PC-3 (cell line): ENCODE measurements at regions not wholly inside any gene's neighbourhood (a gene's known extent, or its start where the extent isn't known, plus 50 kb on each side); places are given as distances from the start of the nearest gene placed in this dataset.
A peak's percentile ranks its signal among the peaks of the same experiment; 100 is the strongest.

Experiments used
- ATAC-seq: fragments of 200-7000 bp; cut with Tn5 transposase; 2 replicates; pipeline ENCODE4 v1.9.1; 2020; ENCODE audit warnings: mild to moderate bottlenecking, moderate library complexity
- BruUV-seq: library from RNA; stranded (reverse); fragments of 400-500 nt; replicated peaks from 2 replicates; lab custom pipeline; 2021; lab: Mats Ljungman, UMichigan
- CTCF ChIA-PET: fragments of 300-600 bp; sonication (Branson Sonifier 250); formaldehyde crosslinking; loops from one replicate; lab custom pipeline; 2022; ENCODE audit warnings: antibody characterized with exemption; lab: Charles Lee
- POLR2A ChIA-PET: fragments of 300-600 bp; sonication (Branson Sonifier 250); formaldehyde crosslinking; loops from one replicate; lab custom pipeline; 2022; ENCODE audit warnings: antibody characterized with exemption; ENCODE audit not compliant: unreplicated experiment; lab: Charles Lee
- DNase-seq: peaks from one replicate; pipeline ENCODE4 v3.0.0-alpha.2; 2015
- H2AFZ ChIP-seq: fragments of 300-600 bp; sonication (generic); 2 replicates; pipeline ENCODE4 v1.6.0; 2016; ENCODE audit warnings: antibody characterized with exemption, low read length
- H3F3A ChIP-seq: fragments of 300-600 bp; sonication (generic); one replicate; pipeline ENCODE4 v1.6.0; 2017; ENCODE audit warnings: antibody characterized with exemption, low read length, control low read depth, mild to moderate bottlenecking; ENCODE audit not compliant: unreplicated experiment
- H3K27ac ChIP-seq: fragments of 300-600 bp; sonication (generic); 2 replicates; pipeline ENCODE4 v1.5.1; 2016; ENCODE audit warnings: mild to moderate bottlenecking, low read length
- H3K27me3 ChIP-seq: fragments of 300-600 bp; sonication (generic); 2 replicates; pipeline ENCODE4 v1.6.1; 2016; ENCODE audit warnings: low read length, mixed read lengths
- H3K36me3 ChIP-seq: fragments of 300-600 bp; sonication (generic); 2 replicates; pipeline ENCODE4 v1.6.1; 2016; ENCODE audit warnings: low read depth, mixed run types, low read length, mixed read lengths
- H3K4me1 ChIP-seq: fragments of 300-600 bp; sonication (generic); 2 replicates; pipeline ENCODE4 v1.5.1; 2016; ENCODE audit warnings: low read length; ENCODE audit not compliant: insufficient read depth
- H3K4me2 ChIP-seq: fragments of 300-600 bp; sonication (generic); 2 replicates; pipeline ENCODE4 v1.6.0; 2016; ENCODE audit warnings: low read length
- H3K4me3 ChIP-seq: fragments of 300-600 bp; sonication (generic); 2 replicates; pipeline ENCODE4 v1.5.1; 2016; ENCODE audit warnings: mild to moderate bottlenecking, low read length, mixed read lengths
- H3K79me2 ChIP-seq: fragments of 300-600 bp; sonication (generic); 2 replicates; pipeline ENCODE4 v1.6.1; 2017; ENCODE audit warnings: low read length, mixed read lengths
- H3K9ac ChIP-seq: fragments of 300-600 bp; sonication (generic); 2 replicates; pipeline ENCODE4 v1.6.0; 2016; ENCODE audit warnings: mild to moderate bottlenecking, low read length
- H3K9me2 ChIP-seq: fragments of 300-600 bp; sonication (generic); replicated peaks from 2 replicates; pipeline ENCODE4 v1.6.1; 2016; ENCODE audit warnings: mixed run types, low read length, mixed read lengths
- H3K9me3 ChIP-seq: fragments of 300-600 bp; sonication (generic); 2 replicates; pipeline ENCODE4 v1.6.1; 2016; ENCODE audit warnings: low read length, mixed read lengths
- H4K20me1 ChIP-seq: fragments of 300-600 bp; sonication (generic); 2 replicates; pipeline ENCODE4 v1.6.1; 2016; ENCODE audit warnings: low read length, mixed read lengths
- CTCF ChIP-seq: fragments of 300-600 bp; sonication (generic); conservative IDR thresholded peaks from 2 replicates; pipeline ENCODE4 v1.5.1; 2017; ENCODE audit warnings: antibody characterized with exemption, low read depth, mild to moderate bottlenecking, low read length
- EZH2 ChIP-seq: fragments of 300-600 bp; sonication (generic); IDR thresholded peaks from one replicate; pipeline ENCODE4 v1.6.1; 2017; ENCODE audit warnings: antibody characterized with exemption, mild to moderate bottlenecking, low read length; ENCODE audit not compliant: unreplicated experiment
- EZH2phosphoT487 ChIP-seq: fragments of 300-600 bp; sonication (generic); IDR thresholded peaks from 2 replicates; pipeline ENCODE4 v1.6.1; 2018; ENCODE audit warnings: mild to moderate bottlenecking, antibody characterized with exemption, low read length, borderline replicate concordance
- intact Hi-C: fragments of 100-400 bp; cut with micrococcal nuclease; formaldehyde crosslinking; loops from 2 replicates; pipeline ENCODE4 v1.9.0; 2023

DNA sequence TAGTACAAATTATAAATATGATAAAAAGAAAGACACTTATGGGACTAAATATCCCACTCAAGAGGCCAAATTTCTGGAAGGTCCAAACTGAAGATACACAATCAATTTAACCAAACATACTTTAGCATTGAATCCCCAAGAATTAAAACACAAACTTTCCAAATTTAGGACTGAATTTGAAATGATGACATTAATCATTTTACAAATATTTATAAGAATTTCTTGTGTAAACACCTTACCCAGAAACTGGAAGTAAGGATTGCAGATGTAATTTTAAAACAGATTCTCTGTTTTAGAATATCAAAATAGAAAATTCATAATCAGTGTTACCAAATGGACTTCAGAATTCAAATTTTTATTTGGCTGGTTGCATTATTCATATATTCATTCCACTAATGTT is 588.2 kb upstream of the KCND2 start:
- peak overlapping the region; percentile 11 for H3K4me2 ChIP-seq
- no peak overlapping the region for H3K4me3 ChIP-seq
- ATAC-seq (peak; percentile 71), DNase-seq (peak; percentile 36)
- no TSS peak for BruUV-seq
- H4K20me1 ChIP-seq: no peaks in the 10 kb centered on the region
- peaks cover 17% of the 10 kb centered on the region for H3K4me1 ChIP-seq
- POLR2A ChIA-PET: no interaction called here
- intact Hi-C loops: no loop called here
- no peaks in the 10 kb centered on the region for H3K36me3 ChIP-seq
- TF ChIP-seq CTCF: no peak
- no peak for TF ChIP-seq EZH2
- H3K9ac ChIP-seq: no peak overlapping the region
- CTCF ChIA-PET: no interaction called here
- no peaks in the 10 kb centered on the region for H3K9me2 ChIP-seq
- no peaks in the 10 kb centered on the region for H3K9me3 ChIP-seq
- no peak overlapping the region for H3K27ac ChIP-seq
- H3K79me2 ChIP-seq: no peaks in the 10 kb centered on the region
- H3F3A ChIP-seq: no peaks in the 10 kb centered on the region
- H2AFZ ChIP-seq: no peak overlapping the region
- H3K27me3 ChIP-seq: no peaks in the 10 kb centered on the region

- no peak overlapping the region for H3K4me2 ChIP-seq
- H3K27ac ChIP-seq: no peak overlapping the region
- intact Hi-C loops: no loop called here
- BruUV-seq: no TSS peak
- H3K9ac ChIP-seq: no peak overlapping the region
- no peaks in the 10 kb centered on the region for H3K79me2 ChIP-seq
- no peaks in the 10 kb centered on the region for H3K9me3 ChIP-seq
- no peaks in the 10 kb centered on the region for H3K36me3 ChIP-seq
- H3K4me3 ChIP-seq: no peak overlapping the region
- H4K20me1 ChIP-seq: no peaks in the 10 kb centered on the region
- peaks cover 17% of the 10 kb centered on the region for H3K4me1 ChIP-seq
- DNase-seq (no peak), ATAC-seq (no peak)
- no peaks in the 10 kb centered on the region for H3F3A ChIP-seq
- ChIA-PET CTCF (no interaction called here), POLR2A (no interaction called here)
- H3K9me2 ChIP-seq: no peaks in the 10 kb centered on the region
- TF ChIP-seq EZH2 (no peak), CTCF (no peak), EZH2phosphoT487 (no peak)
- no peaks in the 10 kb centered on the region for H3K27me3 ChIP-seq
- no peak overlapping the region for H2AFZ ChIP-seq
Measured at GRCh38 chr7:119685906-119686305, 587.1 kb upstream of the KCND2 start.

DNA sequence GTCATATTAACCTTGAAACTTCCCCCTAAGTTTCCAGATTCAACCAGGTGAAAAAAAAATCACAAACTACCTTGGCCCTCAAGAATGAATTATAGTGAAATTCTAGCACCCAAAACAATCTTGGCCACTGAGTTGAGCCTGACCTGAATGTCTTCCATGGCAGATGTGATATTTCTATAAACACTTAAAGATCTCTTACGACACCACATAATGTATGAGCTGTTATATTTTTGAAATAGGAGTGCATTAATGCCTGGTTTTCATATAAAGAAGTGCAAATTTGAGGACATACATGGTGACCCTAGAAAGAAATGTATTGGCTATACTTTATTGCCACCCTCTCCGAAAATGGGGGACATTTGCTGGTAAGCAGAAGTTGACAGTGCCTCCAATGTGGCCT is 584.1 kb upstream of the KCND2 start:
- DNase-seq: no peak
- Histone ChIP-seq H2AFZ (no peak overlapping the region), H3K9ac (no peak overlapping the region), H3K4me3 (no peak overlapping the region), H3K4me1 (peaks cover 16% of the 10 kb centered on the region), H3K4me2 (no peak overlapping the region), H3K36me3 (no peaks in the 10 kb centered on the region), H3K79me2 (no peaks in the 10 kb centered on the region), H3K27ac (no peak overlapping the region), H3F3A (no peaks in the 10 kb centered on the region), H4K20me1 (no peaks in the 10 kb centered on the region), H3K9me2 (no peaks in the 10 kb centered on the region), H3K27me3 (no peaks in the 10 kb centered on the region), H3K9me3 (no peaks in the 10 kb centered on the region)
- ChIA-PET CTCF (no interaction called here), POLR2A (no interaction called here)
- TF ChIP-seq EZH2phosphoT487: no peak
- TF ChIP-seq EZH2: no peak
- TF ChIP-seq CTCF: no peak
- intact Hi-C loops: no loop called here
- no peak for ATAC-seq
- no TSS peak for BruUV-seq
